Motor neuron (in vitro differentiated cells): ENCODE measurements at regions not wholly inside any gene's neighbourhood (a gene's known extent, or its start where the extent isn't known, plus 50 kb on each side); places are given as distances from the start of the nearest gene placed in this dataset.

Experiments
- ATAC-seq, 8 experiments: fragments of 200-7000 bp; cut with Tn5 transposase; replicated peaks in 6 of 8; 2 replicates each; pipeline ENCODE4 v1.8.0; 2021; ENCODE audit warnings: mild to moderate bottlenecking in 8 of 8, moderate library complexity in 8 of 8
- H3K27ac ChIP-seq, 2 donors: fragments of 250-450 bp; sonication (Bioruptor Pico); 2 replicates each; pipeline ENCODE4 v1.9.0; 2021; ENCODE audit warnings: antibody characterized with exemption in 2 of 2, mild to moderate bottlenecking in 2 of 2, moderate library complexity in 1 of 2
- H3K4me1 ChIP-seq, 2 donors: fragments of 250-450 bp; sonication (Bioruptor Pico); replicated peaks in 1 of 2; 2 replicates each; pipeline ENCODE4 v1.6.1; 2021; ENCODE audit warnings: antibody characterized with exemption in 2 of 2, mild to moderate bottlenecking in 2 of 2, moderate library complexity in 1 of 2
- H3K4me3 ChIP-seq, 5 donors: fragments of 250-450 bp; sonication (Bioruptor Pico); 2 replicates each; pipeline ENCODE4 v1.9.0; 2021; ENCODE audit warnings: antibody characterized with exemption in 5 of 5, mild to moderate bottlenecking in 5 of 5, moderate library complexity in 4 of 5
- WGBS, 10 experiments: fragments of 450-650 bp; shearing (Covaris generic); methylation state at CpG; one replicate each; pipeline ENCODE4 v1.0.0; 2022; 5-methylcytosine and 5-hydroxymethylcytosine counted together
- in situ Hi-C, 9 experiments: fragments of 400-800 bp; cut with MboI; loops; one replicate each; pipeline ENCODE4 v1.15.0; 2021; ENCODE audit warnings: low sequenced_read_pairs in 9 of 9, low pct_unique_long_range_greater_than_20kb in 2 of 9; ENCODE audit not compliant: unreplicated experiment in 9 of 9

DNA sequence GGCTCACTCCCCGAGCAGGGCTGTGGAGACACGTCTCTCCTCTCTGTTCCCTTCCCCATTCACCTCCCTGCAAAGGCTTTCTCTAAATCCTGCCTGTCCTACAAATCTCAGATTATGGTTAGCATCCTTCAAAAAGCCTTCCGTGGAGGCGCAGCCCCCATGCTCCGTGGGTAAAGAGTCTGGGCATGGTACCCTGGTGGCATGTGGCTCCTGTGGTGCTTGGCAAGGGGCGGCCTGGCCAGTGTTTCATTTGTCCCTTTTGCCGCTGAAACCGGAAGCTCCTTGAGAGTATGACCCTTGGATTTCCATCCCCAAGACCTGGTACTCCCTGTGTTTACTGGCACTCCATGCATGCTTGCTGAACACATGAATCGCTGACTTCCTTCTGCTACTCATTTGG, 839.3 kb upstream of the SALL3 start:
- 15 to 100% (median 76%) methylated on average over 1 to 6 of the region's 9 CpGs; no CpG with 5 or more reads in 2 of the 10 experiments for WGBS, 10 experiments

DNA sequence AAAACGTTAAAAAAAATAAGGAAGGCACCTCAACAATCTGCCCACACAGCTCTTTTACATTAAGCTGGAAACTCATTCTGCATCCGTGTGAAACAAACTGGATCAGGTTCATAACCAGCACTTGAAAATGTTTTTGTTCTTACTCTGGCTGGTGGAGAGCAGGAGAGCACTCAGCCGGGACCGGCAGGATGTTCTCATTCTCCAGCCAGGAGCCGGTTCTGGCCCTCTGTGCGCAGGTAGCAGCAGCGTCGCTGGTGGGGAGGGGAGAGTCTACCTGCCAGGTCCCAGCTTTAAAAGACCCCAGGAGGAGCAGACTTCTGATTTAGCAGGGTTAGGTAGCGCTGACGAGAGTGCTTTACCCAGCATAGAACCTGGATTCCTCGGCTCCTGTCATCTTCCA, 834.9 kb upstream of the SALL3 start:
- H3K4me3 ChIP-seq = no peak overlapping the region
- peaks cover 0 to 13% of the 10 kb centered on the region in 2 donors for H3K4me1 ChIP-seq
- in situ Hi-C loops = no loop called here
- no peak for ATAC-seq
- 0 to 94% (median 72%) methylated on average over 1 to 8 of the region's 11 CpGs for WGBS, 10 experiments
- no peak overlapping the region for H3K27ac ChIP-seq

More for the DNA sequence above, 839.3 kb upstream of the SALL3 start:
- H3K4me3 ChIP-seq = no peak overlapping the region
- in situ Hi-C loops = no loop called here
- no peak for ATAC-seq
- H3K4me1 ChIP-seq = no peaks in the 10 kb centered on the region
- no peak overlapping the region for H3K27ac ChIP-seq

DNA sequence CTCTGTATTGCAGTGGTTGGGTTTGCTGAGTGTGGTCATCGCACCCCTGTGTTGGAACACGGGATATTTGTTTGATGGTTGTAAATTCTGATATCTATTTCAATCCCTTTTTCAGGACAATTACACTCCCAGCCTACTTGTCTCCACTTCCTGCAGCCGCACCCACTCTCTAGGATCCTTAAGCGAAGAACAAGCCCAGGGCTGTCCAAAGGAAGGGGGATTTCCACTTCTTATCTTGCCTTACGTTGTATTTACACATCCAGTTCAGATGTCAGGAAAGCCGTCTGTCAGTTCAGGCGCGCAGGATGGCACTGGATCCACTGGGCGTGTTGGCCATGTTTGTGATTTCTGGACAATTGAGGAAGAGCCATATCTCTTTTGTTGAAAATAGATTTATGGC, 834.5 kb upstream of the SALL3 start:
- H3K4me1 ChIP-seq = peaks cover 0 to 13% of the 10 kb centered on the region in 2 donors
- in situ Hi-C loops = no loop called here
- no peak overlapping the region for H3K4me3 ChIP-seq
- 27 to 100% (median 85%) methylated on average over 1 to 9 of the region's 9 CpGs for WGBS, 10 experiments
- no peak overlapping the region for H3K27ac ChIP-seq
- ATAC-seq = no peak

DNA sequence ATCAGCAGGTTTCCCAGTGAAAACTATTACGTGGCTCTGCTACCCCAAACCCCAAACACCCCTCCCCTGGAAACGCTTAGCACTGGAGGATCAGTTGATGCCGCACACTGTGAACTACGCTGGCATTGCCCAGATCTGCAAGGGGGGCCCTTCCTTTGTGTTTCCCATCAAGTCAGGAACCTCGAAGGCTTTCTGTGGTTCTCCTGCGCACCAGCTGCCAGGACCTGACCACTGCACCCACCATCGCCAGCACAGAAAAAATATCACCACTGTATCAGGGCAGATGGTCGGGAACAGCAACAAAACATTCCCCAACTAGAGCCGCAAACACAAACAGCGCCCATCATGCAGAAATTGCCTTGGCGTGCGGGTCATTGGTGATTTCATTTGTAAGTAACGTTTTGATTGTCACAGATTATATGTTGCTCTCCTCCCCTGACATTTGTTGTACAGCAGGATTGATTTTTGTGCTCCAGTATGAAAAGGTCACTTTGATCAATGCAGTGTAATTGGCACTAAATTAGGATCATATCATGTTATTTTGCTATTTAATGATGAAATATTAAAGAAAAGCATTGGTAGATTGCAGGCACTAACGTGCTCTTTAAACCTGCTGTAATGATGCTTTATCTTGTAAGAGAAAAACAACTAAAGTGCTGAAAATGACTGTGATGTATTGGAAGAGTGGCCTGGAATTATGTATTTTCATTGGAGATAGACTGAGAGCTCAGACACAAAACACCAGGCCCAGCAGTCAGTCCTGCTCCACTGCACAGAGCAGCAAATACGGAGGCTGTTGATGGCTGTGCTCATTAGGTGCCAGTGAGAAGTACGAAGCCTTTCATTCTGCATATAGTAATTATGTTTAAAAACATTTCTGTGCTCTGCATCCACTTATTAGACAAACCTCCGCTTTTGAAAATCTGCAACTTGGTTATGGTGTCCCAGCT, 833.2 kb upstream of the SALL3 start:
- Histone ChIP-seq H3K4me3 (no peak overlapping the region), H3K4me1 (peaks cover 0 to 13% of the 10 kb centered on the region in 2 donors), H3K27ac (no peak overlapping the region)
- WGBS, 10 experiments = 13 to 80% (median 57%) methylated on average over 3 to 16 of the region's 17 CpGs; no CpG with 5 or more reads in 1 of the 10 experiments
- in situ Hi-C loops = no loop called here
- ATAC-seq = peak in 4 of 8 experiments; percentile 62 to 85 (median 72)

DNA sequence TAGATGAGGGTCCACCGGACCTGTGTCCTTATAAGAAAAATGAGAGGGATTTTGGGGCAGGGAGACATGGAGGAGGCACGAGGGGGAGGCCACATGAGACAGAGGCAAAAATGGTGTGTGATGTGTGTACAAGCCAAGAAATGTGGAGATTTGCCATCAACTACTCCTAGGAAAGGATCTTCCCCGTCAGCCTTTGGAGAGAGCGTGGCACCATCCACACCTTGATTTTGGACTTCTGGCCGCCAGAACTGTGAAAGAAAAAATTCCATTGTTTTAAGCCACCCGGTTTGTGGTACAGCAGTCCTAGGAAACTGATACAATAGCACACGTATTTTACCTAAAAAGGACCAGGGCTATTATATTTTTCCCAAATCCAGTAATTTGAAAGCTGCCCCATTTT, 829.0 kb upstream of the SALL3 start:
- Histone ChIP-seq H3K27ac (no peak overlapping the region), H3K4me1 (peaks cover 4 to 22% of the 10 kb centered on the region in 2 donors), H3K4me3 (no peak overlapping the region)
- ATAC-seq = no peak
- 15 to 97% (median 80%) methylated on average over 1 to 7 of the region's 7 CpGs; no CpG with 5 or more reads in 3 of the 10 experiments for WGBS, 10 experiments
- in situ Hi-C loops = no loop called here

DNA sequence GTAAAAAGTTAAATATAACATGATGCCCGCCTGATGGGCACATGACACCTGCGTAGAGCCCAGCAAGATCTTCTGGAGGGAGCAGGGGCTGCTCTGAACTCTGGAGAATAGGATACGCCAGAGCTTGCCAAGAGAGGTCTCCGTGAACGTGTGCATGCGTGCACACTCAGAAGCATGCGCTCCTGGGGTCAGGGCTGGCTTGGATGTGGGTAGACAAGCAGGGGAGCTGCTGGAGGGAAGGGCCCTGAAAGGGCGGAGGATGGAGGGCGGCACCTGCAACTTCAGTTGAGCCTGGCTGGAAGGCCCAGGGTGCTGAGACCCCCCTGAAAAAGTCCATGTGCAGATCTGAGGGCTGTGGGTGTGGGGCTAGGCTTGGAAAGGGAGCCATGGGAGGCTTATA, 828.4 kb upstream of the SALL3 start:
- no peak for ATAC-seq
- H3K27ac ChIP-seq = no peak overlapping the region
- in situ Hi-C loops = no loop called here
- peaks cover 4 to 20% of the 10 kb centered on the region in 2 donors for H3K4me1 ChIP-seq
- H3K4me3 ChIP-seq = no peak overlapping the region
- 35 to 100% (median 86%) methylated on average over 1 to 4 of the region's 9 CpGs; no CpG with 5 or more reads in 4 of the 10 experiments for WGBS, 10 experiments

DNA sequence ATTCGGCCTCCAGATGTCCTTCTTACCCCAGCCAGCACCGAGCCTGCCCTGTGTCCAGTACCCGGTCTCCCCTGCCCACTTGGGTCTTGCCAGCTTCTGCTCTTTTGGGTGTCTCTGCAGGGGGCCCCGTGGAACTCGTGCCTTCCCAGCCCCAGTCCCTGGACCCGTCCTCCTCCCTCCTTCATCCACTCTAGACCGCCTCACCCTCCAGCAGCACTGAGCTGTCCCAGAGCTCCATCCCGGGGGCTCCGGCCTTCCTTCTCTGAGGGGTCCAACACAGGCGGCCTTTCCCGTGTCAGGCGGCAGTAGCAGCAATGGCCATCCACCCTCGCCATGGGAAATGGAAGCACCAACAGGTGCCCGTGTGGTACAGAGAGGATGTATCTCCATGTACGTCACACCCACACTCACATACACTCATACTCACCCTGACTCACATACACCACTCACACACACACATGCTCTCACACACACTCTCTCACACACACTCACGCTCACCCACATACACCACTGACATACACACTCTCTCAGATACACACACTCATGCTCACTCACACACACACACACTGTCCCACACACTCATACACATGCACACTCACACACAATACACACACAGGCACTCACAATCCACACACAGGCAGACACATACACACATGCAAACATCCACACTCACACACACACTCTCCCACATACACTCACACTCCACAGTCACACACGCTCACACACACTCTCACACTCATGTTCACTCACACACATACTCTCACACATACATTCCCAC, 827.5 kb upstream of the SALL3 start:
- in situ Hi-C loops = no loop called here
- WGBS, 10 experiments = 33 to 94% (median 50%) methylated on average over 2 to 8 of the region's 17 CpGs; no CpG with 5 or more reads in 3 of the 10 experiments
- Histone ChIP-seq H3K4me3 (no peak overlapping the region), H3K4me1 (peaks cover 4 to 11% of the 10 kb centered on the region in 2 donors), H3K27ac (no peak overlapping the region)
- no peak for ATAC-seq

DNA sequence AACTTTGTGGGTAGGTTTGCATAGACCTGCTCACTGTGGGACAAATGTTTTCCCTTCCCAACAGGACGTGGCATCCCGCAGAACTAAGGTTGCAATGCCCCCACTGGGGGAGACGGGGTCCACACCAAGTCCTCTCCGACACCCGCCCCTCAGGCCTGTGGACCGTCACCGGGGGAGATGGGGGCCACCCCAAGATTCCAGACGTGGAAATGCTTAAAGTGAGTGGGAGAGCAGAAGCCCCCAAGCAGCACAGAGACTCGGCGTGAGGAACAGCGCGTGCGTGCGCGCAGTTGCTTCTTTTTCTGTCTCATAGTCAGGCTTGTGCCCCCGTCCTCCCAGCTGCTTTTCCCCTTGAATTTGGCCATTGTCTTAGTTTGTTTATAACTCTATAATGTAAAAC, 826.3 kb upstream of the SALL3 start:
- Histone ChIP-seq H3K4me3 (no peak overlapping the region), H3K27ac (no peak overlapping the region), H3K4me1 (peaks cover 4 to 9% of the 10 kb centered on the region in 2 donors)
- 54 to 100% (median 86%) methylated on average over 1 to 7 of the region's 16 CpGs; no CpG with 5 or more reads in 4 of the 10 experiments for WGBS, 10 experiments
- no peak for ATAC-seq
- in situ Hi-C loops = no loop called here

DNA sequence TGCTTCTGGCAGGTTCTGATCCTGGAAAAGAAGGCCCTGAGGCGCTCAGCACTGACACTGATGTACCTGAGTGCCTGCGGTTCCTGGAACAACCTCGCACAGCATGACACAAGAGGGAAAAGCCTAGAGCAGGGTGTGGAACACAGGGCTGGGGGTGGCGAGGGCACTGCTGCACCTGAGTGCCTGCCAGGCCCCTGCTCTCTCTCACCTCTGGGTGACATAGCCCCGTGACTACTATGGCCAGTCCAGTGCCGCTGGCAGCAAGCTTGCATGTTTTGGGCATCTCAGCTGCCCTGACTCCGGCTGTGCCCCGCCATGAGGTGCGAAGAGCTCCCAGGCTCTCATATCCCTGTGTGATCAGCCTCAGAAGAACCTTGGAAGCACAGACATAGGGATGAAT, 825.2 kb upstream of the SALL3 start:
- peaks cover 4 to 9% of the 10 kb centered on the region in 2 donors for H3K4me1 ChIP-seq
- in situ Hi-C loops = no loop called here
- WGBS, 10 experiments = 5 to 100% (median 83%) methylated on average over 1 to 7 of the region's 9 CpGs; no CpG with 5 or more reads in 4 of the 10 experiments
- ATAC-seq = no peak
- no peak overlapping the region for H3K4me3 ChIP-seq
- H3K27ac ChIP-seq = no peak overlapping the region

DNA sequence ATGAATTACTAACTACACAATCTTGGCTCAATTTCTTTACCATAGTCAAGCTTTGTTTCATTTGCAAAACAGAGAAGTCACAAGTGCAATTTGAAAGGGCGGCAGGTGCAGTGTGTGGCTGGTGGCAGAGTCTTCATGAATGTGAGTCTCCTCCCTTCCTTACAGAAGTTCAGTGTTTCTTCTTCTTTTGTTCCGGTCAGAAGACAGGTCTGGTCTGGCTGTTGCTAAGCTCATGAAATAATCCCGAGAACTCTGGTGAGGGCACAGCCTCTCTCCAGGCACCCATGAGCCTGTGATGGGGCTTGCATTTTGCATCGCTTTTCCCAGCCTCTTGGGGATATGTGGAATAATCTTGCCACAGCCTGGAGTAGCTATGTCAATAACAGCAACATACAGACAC, 824.8 kb upstream of the SALL3 start:
- in situ Hi-C loops = no loop called here
- Histone ChIP-seq H3K4me1 (peaks cover 4 to 9% of the 10 kb centered on the region in 2 donors), H3K4me3 (no peak overlapping the region), H3K27ac (no peak overlapping the region)
- WGBS, 10 experiments = 0 to 100% (median 38%) methylated on average over 1 to 3 of the region's 4 CpGs; no CpG with 5 or more reads in 3 of the 10 experiments
- peak in 4 of 8 experiments; percentile 38 to 85 (median 84) for ATAC-seq

DNA sequence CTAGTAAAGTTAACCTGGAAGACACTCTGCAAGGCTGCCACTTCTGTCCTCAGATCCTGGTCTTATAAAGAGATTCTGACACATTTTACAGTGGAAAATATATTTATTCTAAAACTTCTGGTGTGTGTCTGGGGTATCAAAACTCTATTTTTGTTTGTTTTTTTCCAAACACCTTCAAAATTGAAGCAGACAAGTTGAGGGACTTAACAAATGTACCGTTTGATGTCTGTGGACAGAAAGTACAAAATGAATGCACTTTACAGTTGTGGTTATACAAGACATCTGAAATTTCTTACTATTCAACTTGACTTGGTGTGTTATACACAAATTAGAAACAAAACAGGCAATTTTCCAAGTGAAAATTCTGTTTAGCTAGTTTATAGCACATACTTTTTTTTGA, 823.2 kb upstream of the SALL3 start:
- peaks cover 4 to 9% of the 10 kb centered on the region in 2 donors for H3K4me1 ChIP-seq
- WGBS, 10 experiments = 0 to 82% (median 70%) methylated on average over 1 of the region's 1 CpG; no CpG with 5 or more reads in 2 of the 10 experiments
- ATAC-seq = no peak
- no peak overlapping the region for H3K27ac ChIP-seq
- in situ Hi-C loops = no loop called here
- H3K4me3 ChIP-seq = no peak overlapping the region

DNA sequence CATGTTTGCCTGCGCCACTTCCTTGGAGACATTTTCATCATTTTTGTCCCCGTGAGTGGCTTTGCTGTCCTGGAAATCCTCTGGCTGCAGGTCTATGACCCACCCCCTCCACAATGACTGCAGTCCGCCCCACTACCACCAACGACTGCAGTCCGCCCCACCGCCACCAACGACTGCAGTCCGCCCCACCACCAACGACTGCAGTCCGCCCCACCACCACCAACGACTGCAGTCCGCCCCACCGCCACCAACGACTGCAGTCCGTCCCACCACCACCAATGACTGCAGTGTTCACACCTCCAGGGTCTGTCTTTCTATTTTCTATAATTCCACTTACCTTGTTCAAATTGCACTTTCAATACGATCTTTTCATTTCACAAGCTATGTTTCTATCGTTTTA, 820.7 kb upstream of the SALL3 start:
- no peak overlapping the region for H3K27ac ChIP-seq
- WGBS, 10 experiments = 0 to 100% (median 17%) methylated on average over 1 to 3 of the region's 17 CpGs; no CpG with 5 or more reads in 5 of the 10 experiments
- H3K4me3 ChIP-seq = no peak overlapping the region
- in situ Hi-C loops = no loop called here
- no peak for ATAC-seq
- H3K4me1 ChIP-seq = peaks cover 4 to 9% of the 10 kb centered on the region in 2 donors

DNA sequence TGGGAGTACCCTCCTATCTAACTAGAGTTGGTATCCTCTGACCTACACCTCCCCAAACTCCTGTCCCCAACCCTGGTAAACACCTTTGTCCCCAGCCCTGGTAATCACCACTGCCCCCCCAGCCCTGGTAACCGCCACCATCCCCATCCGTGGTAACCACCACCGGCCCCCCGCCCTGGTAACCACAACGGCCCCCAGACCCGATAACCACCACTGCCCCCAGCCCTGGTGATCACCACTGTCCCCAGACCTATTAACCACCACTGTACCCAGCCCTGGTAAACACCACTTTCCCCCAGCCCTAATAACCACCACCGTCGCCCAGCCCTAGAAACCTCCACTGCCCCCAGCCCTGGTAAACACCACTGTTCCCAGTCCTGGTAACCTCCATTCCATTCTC, 820.2 kb upstream of the SALL3 start:
- ATAC-seq = no peak
- H3K27ac ChIP-seq = no peak overlapping the region
- no peak overlapping the region for H3K4me3 ChIP-seq
- WGBS, 10 experiments = 83% methylated on average over 2 of the region's 8 CpGs; no CpG with 5 or more reads in 9 of the 10 experiments
- H3K4me1 ChIP-seq = peaks cover 4 to 9% of the 10 kb centered on the region in 2 donors
- in situ Hi-C loops = no loop called here
